ENCODE measurements at regions not wholly inside any gene's neighbourhood (a gene's known extent, or its start where the extent isn't known, plus 50 kb on each side); places are given as distances from the start of the nearest gene placed in this dataset.

DNA sequence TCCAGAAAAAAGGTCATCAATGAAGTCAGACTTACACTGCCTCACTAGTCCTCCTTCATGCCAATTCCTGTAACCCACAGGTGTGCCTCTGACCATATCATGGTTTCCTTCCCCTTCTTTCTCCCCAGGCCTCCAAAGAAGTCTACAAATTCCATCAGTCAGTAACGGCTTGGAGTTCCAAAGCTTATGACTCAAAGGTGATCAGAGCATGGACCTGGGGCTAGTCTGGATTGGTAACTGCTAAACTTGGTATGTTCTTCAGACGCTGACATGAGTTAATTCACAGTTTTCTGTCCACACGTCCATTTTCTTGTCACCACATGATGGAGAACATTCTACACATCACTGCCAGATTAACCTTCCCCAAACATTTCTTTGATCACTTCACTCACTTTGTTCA is 560.4 kb downstream of the ETNK1 start:
- DNase-seq, result no peak

DNA sequence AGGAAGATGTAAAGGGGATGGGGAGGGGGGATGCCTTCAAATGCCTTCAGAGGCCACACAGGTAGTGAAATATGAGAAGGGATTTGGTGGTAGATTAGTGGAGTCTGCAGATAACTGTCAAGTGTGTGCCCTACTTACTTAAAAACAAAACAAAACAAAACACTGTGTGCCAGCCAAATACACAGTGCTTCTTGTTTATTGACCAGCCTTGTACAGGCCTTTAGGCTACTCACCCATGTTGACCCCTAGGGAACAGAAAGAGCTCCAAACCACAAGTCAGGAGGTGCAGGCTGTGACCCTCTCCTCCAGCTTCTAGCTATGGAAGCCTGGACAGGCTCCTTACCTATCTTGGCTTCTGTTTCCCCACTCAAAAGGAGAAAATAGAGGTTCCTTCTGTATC is 562.0 kb downstream of the ETNK1 start:
- TF ChIP-seq, protein P1, sequence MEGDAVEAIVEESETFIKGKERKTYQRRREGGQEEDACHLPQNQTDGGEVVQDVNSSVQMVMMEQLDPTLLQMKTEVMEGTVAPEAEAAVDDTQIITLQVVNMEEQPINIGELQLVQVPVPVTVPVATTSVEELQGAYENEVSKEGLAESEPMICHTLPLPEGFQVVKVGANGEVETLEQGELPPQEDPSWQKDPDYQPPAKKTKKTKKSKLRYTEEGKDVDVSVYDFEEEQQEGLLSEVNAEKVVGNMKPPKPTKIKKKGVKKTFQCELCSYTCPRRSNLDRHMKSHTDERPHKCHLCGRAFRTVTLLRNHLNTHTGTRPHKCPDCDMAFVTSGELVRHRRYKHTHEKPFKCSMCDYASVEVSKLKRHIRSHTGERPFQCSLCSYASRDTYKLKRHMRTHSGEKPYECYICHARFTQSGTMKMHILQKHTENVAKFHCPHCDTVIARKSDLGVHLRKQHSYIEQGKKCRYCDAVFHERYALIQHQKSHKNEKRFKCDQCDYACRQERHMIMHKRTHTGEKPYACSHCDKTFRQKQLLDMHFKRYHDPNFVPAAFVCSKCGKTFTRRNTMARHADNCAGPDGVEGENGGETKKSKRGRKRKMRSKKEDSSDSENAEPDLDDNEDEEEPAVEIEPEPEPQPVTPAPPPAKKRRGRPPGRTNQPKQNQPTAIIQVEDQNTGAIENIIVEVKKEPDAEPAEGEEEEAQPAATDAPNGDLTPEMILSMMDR (IDR thresholded peaks at IDR 0.05; ENCODE audit: unreplicated experiment), result no peak
- intact Hi-C loops (cut with micrococcal nuclease; ENCODE audit: unreplicated experiment), result no loop called here
- Mint-ChIP-seq H3K4me3 (ENCODE audit: low read depth, unreplicated experiment) (no peak overlapping the region), H3K4me1 (ENCODE audit: low read depth, unreplicated experiment) (no peaks in the 10 kb centered on the region), H3K9me3 (ENCODE audit: low read depth, unreplicated experiment) (no peaks in the 10 kb centered on the region), H3K27me3 (ENCODE audit: unreplicated experiment) (no peaks in the 10 kb centered on the region), H3K36me3 (ENCODE audit: insufficient read depth, unreplicated experiment) (no peaks in the 10 kb centered on the region), H3K27ac (ENCODE audit: unreplicated experiment) (no peak overlapping the region)
- no TSS peak for BruUV-seq (replicated peaks)
- CTCF ChIA-PET, result no interaction called here
- no peak for DNase-seq

More for the DNA sequence above, 560.4 kb downstream of the ETNK1 start:
- Mint-ChIP-seq H3K36me3 (ENCODE audit: insufficient read depth, unreplicated experiment) (no peaks in the 10 kb centered on the region), H3K9me3 (ENCODE audit: low read depth, unreplicated experiment) (no peaks in the 10 kb centered on the region), H3K27me3 (ENCODE audit: unreplicated experiment) (no peaks in the 10 kb centered on the region), H3K4me3 (ENCODE audit: low read depth, unreplicated experiment) (no peak overlapping the region), H3K4me1 (ENCODE audit: low read depth, unreplicated experiment) (no peaks in the 10 kb centered on the region), H3K27ac (ENCODE audit: unreplicated experiment) (no peak overlapping the region)
- TF ChIP-seq, protein P1 (IDR thresholded peaks at IDR 0.05; ENCODE audit: unreplicated experiment), result no peak
- intact Hi-C loops (cut with micrococcal nuclease; ENCODE audit: unreplicated experiment), result no loop called here
- no TSS peak for BruUV-seq (replicated peaks)
- CTCF ChIA-PET, result no interaction called here

DNA sequence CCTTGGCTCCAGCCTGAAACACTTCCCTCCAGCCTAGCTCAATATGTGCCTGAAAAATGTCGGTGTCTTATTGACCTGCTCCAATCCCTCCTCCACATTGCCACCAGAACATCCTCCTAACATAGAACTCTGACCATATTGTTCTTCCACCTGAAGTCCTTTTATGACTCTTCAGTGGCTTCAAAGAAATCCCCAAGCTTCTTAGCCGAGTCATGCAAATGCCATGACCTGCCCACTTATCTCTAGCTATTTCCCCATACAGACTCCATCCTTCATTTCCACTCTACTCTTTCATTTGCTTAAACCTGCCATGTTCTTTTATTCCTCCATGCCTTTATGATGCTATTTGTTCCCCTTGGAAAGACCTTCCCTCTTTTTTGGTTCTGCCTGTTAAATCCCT is 568.6 kb downstream of the ETNK1 start:
- H3K36me3 Mint-ChIP-seq (ENCODE audit: insufficient read depth, unreplicated experiment), result no peaks in the 10 kb centered on the region
- TF ChIP-seq, protein P1 (IDR thresholded peaks at IDR 0.05; ENCODE audit: unreplicated experiment), result no peak
- DNase-seq, result no peak
- peaks cover 18% of the 10 kb centered on the region for H3K27me3 Mint-ChIP-seq (ENCODE audit: unreplicated experiment)
- intact Hi-C loops (cut with micrococcal nuclease; ENCODE audit: unreplicated experiment), result no loop called here
- H3K4me1 Mint-ChIP-seq (ENCODE audit: low read depth, unreplicated experiment), result no peaks in the 10 kb centered on the region
- no TSS peak for BruUV-seq (replicated peaks)
- CTCF ChIA-PET, result no interaction called here
- peaks cover 2% of the 10 kb centered on the region for H3K9me3 Mint-ChIP-seq (ENCODE audit: low read depth, unreplicated experiment)
- no peak overlapping the region for H3K4me3 Mint-ChIP-seq (ENCODE audit: low read depth, unreplicated experiment)
- H3K27ac Mint-ChIP-seq (ENCODE audit: unreplicated experiment), result no peak overlapping the region

DNA sequence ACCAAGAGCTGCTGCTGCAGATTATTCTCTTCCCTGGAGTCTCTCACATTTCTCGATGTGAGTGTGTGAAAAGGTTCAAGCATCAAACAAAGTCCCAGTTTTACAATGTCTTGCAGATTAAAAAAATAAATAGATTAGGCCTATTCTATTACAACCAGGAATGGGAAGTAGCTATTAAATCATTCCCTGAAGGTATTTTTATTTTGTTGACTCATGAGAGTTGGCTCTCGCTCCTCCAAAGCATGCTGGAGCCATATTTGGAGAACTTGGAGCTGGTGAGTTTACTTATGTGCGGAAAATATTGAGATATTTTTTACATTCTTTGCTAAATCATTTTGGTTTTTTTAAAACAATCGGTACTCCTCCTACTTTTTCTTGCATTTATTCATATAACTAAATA is 572.3 kb downstream of the ETNK1 start:
- no peak overlapping the region for H3K4me3 Mint-ChIP-seq (ENCODE audit: low read depth, unreplicated experiment)
- intact Hi-C loops (cut with micrococcal nuclease; ENCODE audit: unreplicated experiment), result no loop called here
- peaks cover 34% of the 10 kb centered on the region for H3K27me3 Mint-ChIP-seq (ENCODE audit: unreplicated experiment)
- H3K9me3 Mint-ChIP-seq (ENCODE audit: low read depth, unreplicated experiment), result peaks cover 5% of the 10 kb centered on the region
- H3K27ac Mint-ChIP-seq (ENCODE audit: unreplicated experiment), result no peak overlapping the region
- H3K4me1 Mint-ChIP-seq (ENCODE audit: low read depth, unreplicated experiment), result no peaks in the 10 kb centered on the region
- BruUV-seq (replicated peaks), result no TSS peak
- no peaks in the 10 kb centered on the region for H3K36me3 Mint-ChIP-seq (ENCODE audit: insufficient read depth, unreplicated experiment)
- TF ChIP-seq, protein P1 (IDR thresholded peaks at IDR 0.05; ENCODE audit: unreplicated experiment), result no peak
- no peak for DNase-seq
- CTCF ChIA-PET, result no interaction called here

All from Calu3 (cell line).